ENCODE measurements at regions not wholly inside any gene's neighbourhood (a gene's known extent, or its start where the extent isn't known, plus 50 kb on each side); places are given as distances from the start of the nearest gene placed in this dataset.

DNA sequence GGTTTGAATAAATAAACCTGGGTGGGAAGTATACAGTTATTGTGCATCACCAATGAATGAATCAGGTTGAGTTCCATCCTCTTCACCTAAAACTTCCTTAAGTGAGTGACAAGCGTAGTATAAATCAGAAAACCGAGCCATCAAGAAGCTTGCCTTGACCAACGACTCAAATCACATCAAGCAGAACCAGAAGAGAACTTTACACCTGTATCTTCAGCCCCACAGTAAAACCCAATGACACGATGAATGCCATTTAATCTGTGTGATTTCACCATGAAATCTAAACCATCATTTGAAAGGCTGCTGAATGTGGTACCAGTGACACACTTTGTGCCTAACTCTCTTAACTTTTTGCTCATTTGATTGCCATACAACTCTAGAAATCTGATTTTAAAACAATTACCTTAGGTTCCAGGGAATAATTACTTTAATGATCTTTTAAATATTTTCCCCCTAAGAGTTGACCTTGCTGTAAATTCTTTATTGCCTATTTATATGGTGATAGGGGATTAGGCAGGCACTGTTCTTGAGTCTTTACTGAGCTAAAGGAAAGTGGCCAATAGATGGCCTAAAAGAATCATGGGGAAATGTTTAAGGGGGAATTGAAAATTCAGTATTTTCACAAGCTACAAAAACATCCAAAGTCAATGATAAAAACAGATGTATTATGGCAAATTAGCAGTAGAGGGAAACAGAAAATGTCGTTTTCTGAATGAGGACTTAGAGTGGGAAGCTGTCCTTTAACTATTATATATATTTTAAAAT lies 152.0 kb upstream of the EYA4 start:
- no peaks in the 10 kb centered on the region for H3K9me3 Mint-ChIP-seq (ENCODE audit: insufficient read depth)
- POLR2A ChIA-PET, result no interaction called here
- H3K4me1 ChIP-seq (ENCODE audit: control insufficient read depth in 2 of 2, insufficient read depth in 2 of 2, low read length in 2 of 2), result no peaks in the 10 kb centered on the region
- no peak overlapping the region for H3K4me3 Mint-ChIP-seq
- no peaks in the 10 kb centered on the region for H3K4me1 Mint-ChIP-seq
- H3K79me2 ChIP-seq (ENCODE audit: control insufficient read depth, insufficient read depth, low read length), result no peaks in the 10 kb centered on the region
- no peaks in the 10 kb centered on the region for H4K20me1 ChIP-seq (ENCODE audit: control insufficient read depth, insufficient read depth, low read length, poor library complexity, severe bottlenecking)
- TF ChIP-seq CTCF (IDR thresholded peaks at IDR 0.05) (no peak), EZH2 (IDR thresholded peaks at IDR 0.05; ENCODE audit: borderline replicate concordance, insufficient read depth, low read depth, low read length, poor library complexity, severe bottlenecking) (no peak)
- H3K36me3 ChIP-seq (replicated peaks in 1 of 2; ENCODE audit: control extremely low read depth in 1 of 2, control insufficient read depth in 1 of 2, extremely low read depth in 1 of 2, insufficient read depth in 2 of 2, low read length in 1 of 2), result no peaks in the 10 kb centered on the region
- CTCF ChIA-PET, result no interaction called here
- no peak overlapping the region for H2AFZ ChIP-seq (ENCODE audit: insufficient read depth, low read depth, low read length, poor library complexity, severe bottlenecking)
- H3K4me3 ChIP-seq (ENCODE audit: control extremely low read depth in 1 of 5, extremely low read depth in 1 of 5, insufficient read depth in 1 of 5, low read depth in 2 of 5, low read length in 4 of 5), result no peak overlapping the region
- WGBS (ENCODE audit: insufficient coverage), result 90% methylated on average over 4 of the region's 5 CpGs
- H3K27ac ChIP-seq (ENCODE audit: low read length in 2 of 2), result no peak overlapping the region
- H3K4me2 ChIP-seq (replicated peaks; ENCODE audit: low read depth, low read length, poor library complexity, severe bottlenecking), result no peak overlapping the region
- no peak for DNase-seq
- intact Hi-C loops (cut with micrococcal nuclease), result no loop called here
- H3K9me3 ChIP-seq (ENCODE audit: control extremely low read depth in 1 of 3, control insufficient read depth in 2 of 3, insufficient read depth in 1 of 3, low read length in 2 of 3), result no peaks in the 10 kb centered on the region
- no peaks in the 10 kb centered on the region for H3K27me3 ChIP-seq (replicated peaks in 1 of 4; ENCODE audit: control extremely low read depth in 1 of 4, control insufficient read depth in 3 of 4, insufficient read depth in 4 of 4, low read length in 3 of 4)
- peaks cover 6% of the 10 kb centered on the region for H3K27me3 Mint-ChIP-seq
- no peak overlapping the region for H3K9ac ChIP-seq (ENCODE audit: low read length)
- no peak overlapping the region for H3K27ac Mint-ChIP-seq
- no peak for ATAC-seq (ENCODE audit: low read depth)

DNA sequence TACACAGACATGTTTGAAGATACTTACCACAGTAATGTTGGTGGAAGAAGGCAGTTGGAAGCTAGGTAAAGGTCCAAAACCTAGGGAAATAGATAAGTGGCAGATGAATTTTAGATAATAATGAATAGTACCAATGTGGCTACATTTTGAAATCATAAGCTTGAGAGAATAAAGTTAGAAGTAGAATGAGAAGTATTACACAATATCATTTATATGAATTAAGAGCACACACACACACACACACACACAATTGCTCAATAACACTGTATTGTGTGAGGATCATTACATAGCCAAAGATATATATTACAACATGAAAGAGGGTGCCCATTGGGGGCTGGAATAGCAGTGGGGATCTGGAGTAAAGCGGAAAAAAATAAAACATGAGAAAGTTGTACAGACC lies 149.0 kb upstream of the EYA4 start:
- Histone ChIP-seq H3K27me3 (replicated peaks in 1 of 4; ENCODE audit: control extremely low read depth in 1 of 4, control insufficient read depth in 3 of 4, insufficient read depth in 4 of 4, low read length in 3 of 4) (no peaks in the 10 kb centered on the region), H3K9me3 (ENCODE audit: control extremely low read depth in 1 of 3, control insufficient read depth in 2 of 3, insufficient read depth in 1 of 3, low read length in 2 of 3) (no peaks in the 10 kb centered on the region), H3K4me1 (ENCODE audit: control insufficient read depth in 2 of 2, insufficient read depth in 2 of 2, low read length in 2 of 2) (no peaks in the 10 kb centered on the region), H3K4me2 (replicated peaks; ENCODE audit: low read depth, low read length, poor library complexity, severe bottlenecking) (no peak overlapping the region), H3K4me3 (ENCODE audit: control extremely low read depth in 1 of 5, extremely low read depth in 1 of 5, insufficient read depth in 1 of 5, low read depth in 2 of 5, low read length in 4 of 5) (no peak overlapping the region), H3K27ac (ENCODE audit: low read length in 2 of 2) (no peak overlapping the region), H3K36me3 (replicated peaks in 1 of 2; ENCODE audit: control extremely low read depth in 1 of 2, control insufficient read depth in 1 of 2, extremely low read depth in 1 of 2, insufficient read depth in 2 of 2, low read length in 1 of 2) (no peaks in the 10 kb centered on the region), H3K9ac (ENCODE audit: low read length) (no peak overlapping the region), H2AFZ (ENCODE audit: insufficient read depth, low read depth, low read length, poor library complexity, severe bottlenecking) (no peak overlapping the region), H3K79me2 (ENCODE audit: control insufficient read depth, insufficient read depth, low read length) (no peaks in the 10 kb centered on the region), H4K20me1 (ENCODE audit: control insufficient read depth, insufficient read depth, low read length, poor library complexity, severe bottlenecking) (no peaks in the 10 kb centered on the region)
- ChIA-PET POLR2A (no interaction called here), CTCF (interaction anchor here (0.6 kb wide), 1 partner anchor 337 kb away, joined by 3 read pairs; no protein-coding TSS in a partner anchor)
- H3K4me3 Mint-ChIP-seq, result no peak overlapping the region
- intact Hi-C loops (cut with micrococcal nuclease), result no loop called here
- no peaks in the 10 kb centered on the region for H3K9me3 Mint-ChIP-seq (ENCODE audit: insufficient read depth)
- H3K27ac Mint-ChIP-seq, result no peak overlapping the region
- no peak for ATAC-seq (ENCODE audit: low read depth)
- DNase-seq, result no peak
- WGBS (ENCODE audit: insufficient coverage), result no CpG with 5 or more reads among the region's 1 CpG
- peaks cover 6% of the 10 kb centered on the region for H3K27me3 Mint-ChIP-seq
- TF ChIP-seq CTCF (IDR thresholded peaks at IDR 0.05) (no peak), EZH2 (IDR thresholded peaks at IDR 0.05; ENCODE audit: borderline replicate concordance, insufficient read depth, low read depth, low read length, poor library complexity, severe bottlenecking) (no peak)
- H3K4me1 Mint-ChIP-seq, result no peaks in the 10 kb centered on the region
